Testis (tissue), 2 donors: ENCODE measurements at regions not wholly inside any gene's neighbourhood (a gene's known extent, or its start where the extent isn't known, plus 50 kb on each side); places are given as distances from the start of the nearest gene placed in this dataset.

Experiments used
- CTCF ChIP-seq, 3 experiments: fragments of 450-650 bp in 2 of 3; fragments of 200-600 bp in 1 of 3; sonication (generic) in 1 of 3; IDR thresholded peaks; one replicate each; pipeline ENCODE4 v1.5.1; 2016 to 2019; ENCODE audit warnings: antibody characterized with exemption in 3 of 3, mild to moderate bottlenecking in 2 of 3, moderate library complexity in 1 of 3
- POLR2A ChIP-seq: fragments of 450-650 bp; IDR thresholded peaks from one replicate; pipeline ENCODE4 v1.6.1; 2017; ENCODE audit warnings: antibody characterized with exemption, mild to moderate bottlenecking, moderate library complexity

- TF ChIP-seq POLR2A, result no peak
- no peak for TF ChIP-seq CTCF (IDR thresholded peaks at IDR 0.05)
Observed at GRCh38 chr2:53260568-53260967, 507.0 kb upstream of the CHAC2 start.
